ENCODE measurements at regions not wholly inside any gene's neighbourhood (a gene's known extent, or its start where the extent isn't known, plus 50 kb on each side); places are given as distances from the start of the nearest gene placed in this dataset.
A peak's percentile ranks its signal among the peaks of the same experiment; 100 is the strongest.

DNA sequence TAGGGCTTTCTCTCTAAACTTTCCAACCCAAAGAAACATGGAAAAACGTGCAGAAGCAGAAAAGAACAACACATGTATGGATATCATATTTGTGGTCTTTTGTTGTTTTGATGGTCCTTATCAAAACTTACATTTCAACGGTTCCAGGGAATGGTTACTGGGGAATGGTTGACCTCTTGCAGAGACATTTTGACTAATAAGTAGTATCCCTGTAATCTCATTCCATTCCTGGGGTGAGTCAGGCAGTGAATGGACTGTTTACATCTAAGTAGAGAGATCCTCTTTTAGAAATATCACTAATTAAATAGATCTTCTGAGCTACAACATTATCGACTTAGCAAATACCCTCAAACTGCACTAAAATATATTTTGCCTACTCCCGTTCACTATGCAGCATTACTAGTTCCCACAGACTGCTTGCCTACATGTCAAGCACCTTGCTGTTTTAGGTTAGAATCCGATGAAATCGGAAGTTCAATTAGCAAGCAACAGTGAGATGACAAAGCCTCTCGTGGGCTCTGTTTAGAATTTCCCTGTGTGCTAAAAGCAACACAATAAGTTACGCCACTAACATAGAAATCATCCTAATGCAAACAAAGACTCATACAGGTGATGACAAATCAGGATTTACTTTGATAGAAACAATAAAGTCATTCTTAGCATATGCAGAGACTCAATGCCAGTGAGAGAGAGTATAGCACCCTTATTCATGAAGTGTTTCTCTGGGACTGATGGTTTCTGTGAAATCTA is 797.7 kb upstream of the ARGLU1 start:
- intact Hi-C loops (cut with micrococcal nuclease) (loop anchor here (2.0 kb wide), 1 partner anchor 89 kb away; no protein-coding TSS in a partner anchor), dilution Hi-C loops (cut with MboI; ENCODE audit: extremely low pct_ligation_motif_present, low sequenced_read_pairs) (no loop called here)
- Histone ChIP-seq H4K20me1 (replicated peaks; ENCODE audit: control insufficient read depth, extremely low read depth, insufficient read depth, low read length) (no peaks in the 10 kb centered on the region), H3K4me2 (ENCODE audit: insufficient read depth, low read length) (no peak overlapping the region), H3K36me3 (ENCODE audit: control insufficient read depth in 2 of 2, extremely low read depth in 1 of 2, insufficient read depth in 2 of 2, low read length in 2 of 2) (no peaks in the 10 kb centered on the region), H2AFZ (ENCODE audit: low read depth, low read length) (no peak overlapping the region), H3K9me1 (replicated peaks; ENCODE audit: control insufficient read depth, extremely low read depth, insufficient read depth, low read length) (no peaks in the 10 kb centered on the region), H3K9ac (replicated peaks; ENCODE audit: extremely low read depth, insufficient read depth, low read length) (no peak overlapping the region), H3K4me3 (replicated peaks in 1 of 3; ENCODE audit: insufficient read depth in 1 of 3, low read depth in 1 of 3, low read length in 3 of 3) (no peak overlapping the region), H3K27me3 (ENCODE audit: control insufficient read depth in 2 of 2, insufficient read depth in 2 of 2, low read length in 2 of 2) (no peaks in the 10 kb centered on the region), H3K4me1 (ENCODE audit: control insufficient read depth, extremely low read depth, insufficient read depth, low read length) (peaks cover 31% of the 10 kb centered on the region), H3K27ac (ENCODE audit: insufficient read depth, low read depth, low read length) (no peak overlapping the region), H3K9me3 (replicated peaks; ENCODE audit: control insufficient read depth, insufficient read depth, low read length) (no peaks in the 10 kb centered on the region), H3K79me2 (ENCODE audit: control insufficient read depth, insufficient read depth, low read length) (no peaks in the 10 kb centered on the region)
- ChIA-PET POLR2A (no interaction called here), CTCF (no interaction called here)
- peak; percentile 34 for TF ChIP-seq FOS (IDR thresholded peaks at IDR 0.05; ENCODE audit: borderline replicate concordance, insufficient read depth, low read length)
- TF ChIP-seq GATA2 (IDR thresholded peaks at IDR 0.05; ENCODE audit: insufficient read depth, insufficient read length, low read depth, low read length): no peak
- DNase-seq (ENCODE audit: low read depth, low spot score) (no peak), FAIRE-seq (no peak)
- no TSS peak for BruUV-seq (replicated peaks)

DNA sequence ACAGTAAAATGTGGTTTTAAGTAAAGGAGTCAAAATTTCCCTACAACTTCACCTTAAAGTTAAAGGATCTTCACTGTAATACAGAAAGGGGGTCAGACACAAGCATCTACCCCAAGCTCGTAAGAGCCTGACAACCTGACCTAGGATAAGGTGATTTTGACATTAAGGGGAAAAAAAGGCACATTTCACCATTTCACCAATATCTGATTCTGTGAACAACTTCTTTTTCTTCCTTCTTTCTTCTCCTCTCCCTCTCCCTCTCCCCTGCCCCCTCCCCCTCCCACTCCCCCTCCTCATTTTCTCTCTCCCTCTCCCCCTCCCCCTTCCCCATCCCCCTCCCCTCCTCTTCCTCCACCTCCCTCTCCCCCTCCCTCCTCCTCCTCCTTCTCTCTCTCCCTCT is 796.7 kb upstream of the ARGLU1 start:
- H3K36me3 ChIP-seq (ENCODE audit: control insufficient read depth in 2 of 2, extremely low read depth in 1 of 2, insufficient read depth in 2 of 2, low read length in 2 of 2): no peaks in the 10 kb centered on the region
- POLR2A ChIA-PET: no interaction called here

More for the DNA sequence above, 796.7 kb upstream of the ARGLU1 start:
- Histone ChIP-seq H3K9ac (replicated peaks; ENCODE audit: extremely low read depth, insufficient read depth, low read length) (no peak overlapping the region), H3K9me1 (replicated peaks; ENCODE audit: control insufficient read depth, extremely low read depth, insufficient read depth, low read length) (no peaks in the 10 kb centered on the region), H4K20me1 (replicated peaks; ENCODE audit: control insufficient read depth, extremely low read depth, insufficient read depth, low read length) (no peaks in the 10 kb centered on the region), H3K27me3 (ENCODE audit: control insufficient read depth in 2 of 2, insufficient read depth in 2 of 2, low read length in 2 of 2) (no peaks in the 10 kb centered on the region), H3K4me1 (ENCODE audit: control insufficient read depth, extremely low read depth, insufficient read depth, low read length) (peaks cover 21% of the 10 kb centered on the region), H2AFZ (ENCODE audit: low read depth, low read length) (no peak overlapping the region), H3K4me2 (ENCODE audit: insufficient read depth, low read length) (no peak overlapping the region), H3K9me3 (replicated peaks; ENCODE audit: control insufficient read depth, insufficient read depth, low read length) (no peaks in the 10 kb centered on the region), H3K79me2 (ENCODE audit: control insufficient read depth, insufficient read depth, low read length) (no peaks in the 10 kb centered on the region), H3K27ac (ENCODE audit: insufficient read depth, low read depth, low read length) (no peak overlapping the region), H3K4me3 (replicated peaks in 1 of 3; ENCODE audit: insufficient read depth in 1 of 3, low read depth in 1 of 3, low read length in 3 of 3) (no peak overlapping the region)
- intact Hi-C loops (cut with micrococcal nuclease) (no loop called here), dilution Hi-C loops (cut with MboI; ENCODE audit: extremely low pct_ligation_motif_present, low sequenced_read_pairs) (no loop called here)
- BruUV-seq (replicated peaks): no TSS peak
- TF ChIP-seq EZH2 (IDR thresholded peaks at IDR 0.05; ENCODE audit: borderline replicate concordance, low read depth, low read length, severe bottlenecking) (no peak), POLR2A (IDR thresholded peaks at IDR 0.05; ENCODE audit: low read depth, low read length) (no peak), MYC (IDR thresholded peaks at IDR 0.05; ENCODE audit: low read depth, low read length) (no peak), GATA2 (IDR thresholded peaks at IDR 0.05; ENCODE audit: insufficient read depth, insufficient read length, low read depth, low read length) (no peak), POLR2AphosphoS5 (IDR thresholded peaks at IDR 0.05; ENCODE audit: insufficient read depth, low read depth, low read length) (no peak), FOS (IDR thresholded peaks at IDR 0.05; ENCODE audit: borderline replicate concordance, insufficient read depth, low read length) (no peak), JUN (IDR thresholded peaks at IDR 0.05; ENCODE audit: borderline replicate concordance, insufficient read depth, insufficient read length, low read depth) (no peak)
- TF ChIP-seq, protein P1, sequence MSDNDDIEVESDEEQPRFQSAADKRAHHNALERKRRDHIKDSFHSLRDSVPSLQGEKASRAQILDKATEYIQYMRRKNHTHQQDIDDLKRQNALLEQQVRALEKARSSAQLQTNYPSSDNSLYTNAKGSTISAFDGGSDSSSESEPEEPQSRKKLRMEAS (IDR thresholded peaks at IDR 0.05; ENCODE audit: insufficient read depth, insufficient read length): no peak
- TF ChIP-seq, protein P2, sequence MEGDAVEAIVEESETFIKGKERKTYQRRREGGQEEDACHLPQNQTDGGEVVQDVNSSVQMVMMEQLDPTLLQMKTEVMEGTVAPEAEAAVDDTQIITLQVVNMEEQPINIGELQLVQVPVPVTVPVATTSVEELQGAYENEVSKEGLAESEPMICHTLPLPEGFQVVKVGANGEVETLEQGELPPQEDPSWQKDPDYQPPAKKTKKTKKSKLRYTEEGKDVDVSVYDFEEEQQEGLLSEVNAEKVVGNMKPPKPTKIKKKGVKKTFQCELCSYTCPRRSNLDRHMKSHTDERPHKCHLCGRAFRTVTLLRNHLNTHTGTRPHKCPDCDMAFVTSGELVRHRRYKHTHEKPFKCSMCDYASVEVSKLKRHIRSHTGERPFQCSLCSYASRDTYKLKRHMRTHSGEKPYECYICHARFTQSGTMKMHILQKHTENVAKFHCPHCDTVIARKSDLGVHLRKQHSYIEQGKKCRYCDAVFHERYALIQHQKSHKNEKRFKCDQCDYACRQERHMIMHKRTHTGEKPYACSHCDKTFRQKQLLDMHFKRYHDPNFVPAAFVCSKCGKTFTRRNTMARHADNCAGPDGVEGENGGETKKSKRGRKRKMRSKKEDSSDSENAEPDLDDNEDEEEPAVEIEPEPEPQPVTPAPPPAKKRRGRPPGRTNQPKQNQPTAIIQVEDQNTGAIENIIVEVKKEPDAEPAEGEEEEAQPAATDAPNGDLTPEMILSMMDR (IDR thresholded peaks at IDR 0.05; ENCODE audit: extremely low read depth in 1 of 2, insufficient read depth in 1 of 2, low read depth in 1 of 2, low read length in 2 of 2): no peak
- DNase-seq (ENCODE audit: low read depth, low spot score) (no peak), FAIRE-seq (no peak)
- CTCF ChIA-PET: no interaction called here
